Activated CD4-positive, alpha-beta T cell treated with anti-CD3 and anti-CD28 coated beads for 36 hours (primary cell): ENCODE measurements at regions not wholly inside any gene's neighbourhood (a gene's known extent, or its start where the extent isn't known, plus 50 kb on each side); places are given as distances from the start of the nearest gene placed in this dataset.

Experiments
- ATAC-seq: fragments of 200-7000 bp; cut with Tn5 transposase; one replicate; pipeline ENCODE4 v1.10.0; 2021; ENCODE audit warnings: mild to moderate bottlenecking, moderate library complexity
- CTCF ChIA-PET: fragments of 350-600 bp; sonication (Branson Sonifier 250); formaldehyde crosslinking; loops from one replicate; lab custom pipeline; 2021; ENCODE audit warnings: antibody characterized with exemption; lab: Charles Lee
- POLR2A ChIA-PET: fragments of 350-600 bp; sonication (Branson Sonifier 250); formaldehyde crosslinking; loops from one replicate; lab custom pipeline; 2021; ENCODE audit warnings: antibody characterized with exemption, inconsistent platforms; lab: Charles Lee
- DNase-seq: peaks from one replicate; pipeline ENCODE4 v3.0.0-alpha.2; 2020
- H3K27ac Mint-ChIP-seq: one replicate; pipeline ENCODE4 v1.8.0; 2021; ENCODE audit warnings: mixed read lengths
- H3K27me3 Mint-ChIP-seq: one replicate; pipeline ENCODE4 v1.8.0; 2021; ENCODE audit warnings: mixed read lengths
- H3K36me3 Mint-ChIP-seq: one replicate; pipeline ENCODE4 v1.8.0; 2021; ENCODE audit warnings: low read depth, mixed read lengths
- H3K4me1 Mint-ChIP-seq: one replicate; pipeline ENCODE4 v1.8.0; 2021; ENCODE audit warnings: mixed read lengths
- H3K4me3 Mint-ChIP-seq: one replicate; pipeline ENCODE4 v1.8.0; 2021; ENCODE audit warnings: mild to moderate bottlenecking, moderate library complexity, mixed read lengths
- H3K9me3 Mint-ChIP-seq: one replicate; pipeline ENCODE4 v1.8.0; 2021; ENCODE audit warnings: low read depth, mixed read lengths
- intact Hi-C, 2 experiments: fragments of 100-400 bp; cut with DNase I in 1 of 2; cut with micrococcal nuclease in 1 of 2; formaldehyde crosslinking; loops; one replicate each; pipeline versions ENCODE4 v1.14.2 to v1.15.1; 2022 to 2024; cut with DNase I, micrococcal nuclease

DNA sequence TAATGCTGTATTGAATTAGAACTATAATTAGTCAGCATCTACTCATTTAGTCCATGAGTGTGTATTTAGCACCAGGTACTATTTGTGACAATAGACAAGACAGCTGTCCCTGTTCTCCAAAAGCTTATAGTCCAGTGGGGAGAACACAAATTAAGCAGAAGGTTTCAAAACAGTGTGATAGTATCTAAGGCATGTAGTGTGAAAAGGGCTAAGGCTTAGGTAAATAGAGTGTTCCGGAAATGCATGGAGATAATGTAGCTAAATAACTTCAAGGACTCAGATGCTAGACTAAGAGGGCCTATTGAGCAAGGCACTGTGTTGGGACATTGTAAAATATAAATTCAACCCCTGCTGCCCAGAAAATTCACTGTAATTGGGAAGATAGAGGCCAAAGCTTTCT, 144.1 kb upstream of the MIR17HG start:
- POLR2A ChIA-PET = no interaction called here
- Mint-ChIP-seq H3K4me3 (no peak overlapping the region), H3K36me3 (no peaks in the 10 kb centered on the region), H3K27me3 (peaks cover 2% of the 10 kb centered on the region), H3K9me3 (no peaks in the 10 kb centered on the region), H3K4me1 (no peaks in the 10 kb centered on the region), H3K27ac (no peak overlapping the region)
- no peak for ATAC-seq
- CTCF ChIA-PET = interaction anchor here (0.9 kb wide), 1 partner anchor 14 kb away, joined by 3 read pairs; no protein-coding TSS in a partner anchor
- intact Hi-C loops = no loop called here
- DNase-seq = no peak

DNA sequence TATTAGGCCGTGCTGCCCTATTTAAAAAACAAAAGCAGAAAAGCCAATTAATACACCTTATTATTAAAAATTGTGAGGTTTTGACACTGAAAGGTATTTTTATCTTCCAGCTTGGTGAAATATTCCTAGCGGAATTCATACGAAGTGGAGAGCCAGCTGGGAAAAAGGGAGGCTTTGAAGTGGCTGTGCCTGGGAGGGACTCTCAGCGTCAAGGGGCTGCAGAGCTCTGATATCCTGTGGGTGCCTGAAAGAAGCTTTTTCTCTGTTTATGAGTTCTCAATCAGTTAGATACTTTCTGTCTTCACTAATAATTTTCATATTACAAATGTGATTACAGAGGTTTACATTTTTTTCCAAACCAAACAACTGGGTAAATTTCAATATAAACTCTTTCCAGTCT, 140.2 kb upstream of the MIR17HG start:
- intact Hi-C loops = no loop called here
- ATAC-seq (no peak), DNase-seq (no peak)
- Mint-ChIP-seq H3K4me3 (no peak overlapping the region), H3K27me3 (peaks cover 9% of the 10 kb centered on the region), H3K4me1 (peaks cover 2% of the 10 kb centered on the region), H3K9me3 (no peaks in the 10 kb centered on the region), H3K27ac (no peak overlapping the region), H3K36me3 (no peaks in the 10 kb centered on the region)
- CTCF ChIA-PET = interaction anchor here (0.7 to 1.6 kb wide), 2 partner anchors 9 to 12 kb away, joined by 3 to 4 read pairs; no protein-coding TSS in a partner anchor
- POLR2A ChIA-PET = no interaction called here

DNA sequence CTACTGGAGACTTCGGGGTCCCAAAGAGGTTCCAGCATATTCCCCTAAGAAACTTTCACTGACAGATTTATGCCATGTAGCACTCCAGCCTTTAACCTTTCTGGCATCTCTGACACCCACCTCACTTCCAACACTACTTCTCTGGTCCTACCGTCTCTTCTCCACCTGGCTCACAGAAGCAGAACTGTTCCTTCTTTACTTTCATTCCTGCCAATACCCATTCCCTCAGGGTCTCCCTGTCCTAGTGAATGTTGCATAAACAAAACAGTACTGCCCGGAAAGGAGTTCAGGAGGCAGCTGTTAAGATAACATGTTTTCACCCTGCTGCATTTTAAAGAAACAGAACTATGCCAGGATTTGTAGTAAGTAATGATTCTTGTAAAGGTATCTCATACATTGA, 136.0 kb upstream of the MIR17HG start:
- intact Hi-C loops = no loop called here
- Mint-ChIP-seq H3K27me3 (peaks cover 15% of the 10 kb centered on the region), H3K4me3 (no peak overlapping the region), H3K9me3 (no peaks in the 10 kb centered on the region), H3K36me3 (no peaks in the 10 kb centered on the region), H3K4me1 (peaks cover 6% of the 10 kb centered on the region), H3K27ac (no peak overlapping the region)
- ATAC-seq (no peak), DNase-seq (no peak)
- ChIA-PET CTCF (interaction anchor here (1.5 kb wide), 1 partner anchor 54 kb away, joined by 4 read pairs; no protein-coding TSS in a partner anchor), POLR2A (no interaction called here)

DNA sequence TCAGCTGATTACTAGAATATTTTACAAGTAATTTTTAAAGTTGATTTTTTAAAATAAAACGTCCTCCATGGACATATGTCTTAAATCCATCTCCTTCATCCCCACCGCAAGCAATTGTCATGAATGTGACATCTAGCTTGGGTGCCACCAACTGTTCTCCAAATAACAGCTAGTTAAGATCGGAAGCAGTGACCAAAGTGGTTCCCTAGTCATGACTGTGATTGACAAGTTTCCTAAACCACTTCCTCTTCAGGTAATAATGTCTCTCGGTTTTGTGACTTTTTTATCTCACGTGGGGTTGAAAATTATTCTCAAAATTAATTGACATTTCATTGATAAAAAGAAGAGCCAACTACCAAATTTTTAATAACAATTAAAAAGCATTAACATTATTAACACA, 135.3 kb upstream of the MIR17HG start:
- no peak for DNase-seq
- intact Hi-C loops = no loop called here
- Mint-ChIP-seq H3K36me3 (no peaks in the 10 kb centered on the region), H3K27ac (no peak overlapping the region), H3K9me3 (no peaks in the 10 kb centered on the region), H3K4me3 (no peak overlapping the region), H3K27me3 (peaks cover 15% of the 10 kb centered on the region), H3K4me1 (peaks cover 6% of the 10 kb centered on the region)
- POLR2A ChIA-PET = no interaction called here
- ATAC-seq = no peak
- CTCF ChIA-PET = interaction anchor here (1.5 kb wide), 1 partner anchor 53 kb away, joined by 4 read pairs; no protein-coding TSS in a partner anchor

DNA sequence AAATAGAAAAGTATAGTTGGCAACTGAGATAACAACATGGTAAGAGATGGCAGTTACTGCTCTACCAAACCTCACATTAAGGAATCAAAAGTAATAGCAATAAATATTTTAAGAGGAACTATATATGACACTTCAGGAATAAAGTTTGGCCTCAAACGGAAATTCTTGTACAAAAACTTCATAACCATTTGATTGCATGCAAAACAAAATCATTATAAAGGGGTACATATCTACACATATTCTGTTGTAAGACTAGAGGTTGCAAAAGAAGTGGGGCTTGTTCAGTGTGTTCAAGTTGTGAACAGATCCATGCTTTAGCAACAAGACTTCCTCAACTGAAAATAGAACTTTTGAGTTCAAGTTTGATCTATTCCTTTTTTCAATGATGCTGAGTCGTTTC, 133.5 kb upstream of the MIR17HG start:
- no peak overlapping the region for H3K27ac Mint-ChIP-seq
- H3K4me1 Mint-ChIP-seq = peaks cover 6% of the 10 kb centered on the region
- H3K36me3 Mint-ChIP-seq = no peaks in the 10 kb centered on the region
- ATAC-seq = no peak
- intact Hi-C loops = no loop called here
- no peak overlapping the region for H3K4me3 Mint-ChIP-seq
- no peaks in the 10 kb centered on the region for H3K9me3 Mint-ChIP-seq
- CTCF ChIA-PET = no interaction called here
- H3K27me3 Mint-ChIP-seq = peaks cover 15% of the 10 kb centered on the region
- POLR2A ChIA-PET = no interaction called here
- DNase-seq = no peak

DNA sequence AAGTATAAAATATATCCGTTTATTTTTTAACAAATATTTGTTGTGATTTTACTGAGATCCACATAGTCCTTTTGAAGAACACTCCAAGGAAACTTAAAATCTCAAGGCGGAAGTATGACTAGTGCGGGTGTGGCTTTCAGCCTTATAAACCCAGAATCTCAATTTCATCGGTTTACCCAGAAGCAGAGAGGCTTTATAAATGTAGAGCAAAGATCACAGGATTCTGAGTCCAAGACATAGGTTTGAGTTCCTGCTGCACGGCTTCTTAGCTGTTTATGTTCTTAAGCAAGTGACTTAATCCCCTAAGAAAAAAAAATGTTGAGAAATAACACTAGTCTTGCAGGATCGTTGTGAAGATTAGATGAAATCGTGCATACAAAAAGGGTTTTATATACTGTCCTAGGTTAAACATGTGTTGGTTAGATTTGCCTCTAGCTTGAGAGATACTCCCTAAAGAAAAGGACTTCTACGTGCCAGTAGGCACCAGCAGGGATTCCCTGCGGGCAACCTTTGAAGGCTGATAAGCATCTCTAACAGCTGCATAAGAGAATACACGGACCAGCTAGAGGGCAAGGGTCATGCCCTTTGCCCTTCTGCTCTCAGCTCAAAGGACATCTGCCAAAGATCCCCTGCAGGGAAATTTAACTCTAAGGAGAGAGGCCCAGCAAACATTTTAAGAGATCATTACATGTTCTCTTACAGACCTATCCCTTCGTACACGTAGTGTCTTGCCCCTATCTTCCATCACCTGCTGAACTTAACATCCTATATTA, 130.4 kb upstream of the MIR17HG start:
- H3K4me3 Mint-ChIP-seq = no peak overlapping the region
- ATAC-seq = no peak
- intact Hi-C loops = no loop called here
- DNase-seq = no peak
- H3K9me3 Mint-ChIP-seq = no peaks in the 10 kb centered on the region
- no peak overlapping the region for H3K27ac Mint-ChIP-seq
- no peaks in the 10 kb centered on the region for H3K36me3 Mint-ChIP-seq
- ChIA-PET CTCF (interaction anchor here (1.0 to 1.1 kb wide), 2 partner anchors 10 to 14 kb away, joined by 3 read pairs; no protein-coding TSS in a partner anchor), POLR2A (no interaction called here)
- peaks cover 5% of the 10 kb centered on the region for H3K4me1 Mint-ChIP-seq
- peaks cover 7% of the 10 kb centered on the region for H3K27me3 Mint-ChIP-seq

DNA sequence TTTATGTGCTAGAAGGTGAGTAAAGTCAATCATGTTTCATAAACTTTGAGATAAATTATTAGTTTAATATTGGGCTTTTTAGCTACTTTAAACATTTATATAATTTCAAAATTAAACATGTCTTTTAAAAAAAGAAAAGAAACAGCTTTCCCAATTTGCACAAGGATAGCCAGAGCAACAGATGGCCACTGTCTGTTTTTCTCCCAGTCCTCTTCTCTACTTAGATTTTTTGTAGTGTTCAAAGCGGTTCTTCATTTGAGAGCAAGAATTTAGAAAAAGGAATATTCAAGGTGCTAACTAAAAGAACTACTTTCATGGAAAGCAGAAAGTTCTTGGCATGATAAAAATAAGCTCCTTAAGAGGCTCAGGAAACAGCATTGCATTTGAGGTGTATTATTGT, 128.3 kb upstream of the MIR17HG start:
- ChIA-PET CTCF (interaction anchor here (0.7 to 1.3 kb wide), 3 partner anchors 12 to 520 kb away, joined by 3 read pairs; no protein-coding TSS in a partner anchor), POLR2A (no interaction called here)

DNA sequence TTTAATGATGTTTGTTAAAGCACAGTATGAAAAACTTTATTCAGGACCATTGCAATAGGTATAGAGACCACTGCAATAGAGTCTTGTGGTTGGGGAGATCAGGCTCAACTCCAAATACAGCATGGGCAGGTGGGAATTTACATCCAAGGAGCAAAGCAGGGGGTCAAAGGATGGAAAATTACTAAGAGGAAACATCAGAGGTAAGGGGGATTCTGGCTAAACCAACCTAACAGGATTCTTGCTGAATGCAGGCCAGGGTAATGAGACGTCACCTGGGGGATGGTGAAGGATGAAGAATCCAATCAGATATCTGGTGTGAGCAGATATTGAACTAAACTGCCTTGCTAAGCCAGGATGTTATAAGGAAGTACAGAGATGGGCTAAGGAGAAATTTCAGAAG, 126.6 kb upstream of the MIR17HG start:
- no peaks in the 10 kb centered on the region for H3K4me1 Mint-ChIP-seq
- no peaks in the 10 kb centered on the region for H3K27me3 Mint-ChIP-seq
- no peak overlapping the region for H3K27ac Mint-ChIP-seq
- no peak overlapping the region for H3K4me3 Mint-ChIP-seq
- no peaks in the 10 kb centered on the region for H3K36me3 Mint-ChIP-seq
- intact Hi-C loops = no loop called here
- H3K9me3 Mint-ChIP-seq = no peaks in the 10 kb centered on the region
- no peak for DNase-seq
- no peak for ATAC-seq
- CTCF ChIA-PET = no interaction called here
- POLR2A ChIA-PET = no interaction called here

More for the DNA sequence above, 128.3 kb upstream of the MIR17HG start:
- H3K4me1 Mint-ChIP-seq = no peaks in the 10 kb centered on the region
- no peak for ATAC-seq
- H3K9me3 Mint-ChIP-seq = no peaks in the 10 kb centered on the region
- no peak overlapping the region for H3K27ac Mint-ChIP-seq
- H3K4me3 Mint-ChIP-seq = no peak overlapping the region
- DNase-seq = no peak
- peaks cover 3% of the 10 kb centered on the region for H3K27me3 Mint-ChIP-seq
- intact Hi-C loops = no loop called here
- no peaks in the 10 kb centered on the region for H3K36me3 Mint-ChIP-seq

DNA sequence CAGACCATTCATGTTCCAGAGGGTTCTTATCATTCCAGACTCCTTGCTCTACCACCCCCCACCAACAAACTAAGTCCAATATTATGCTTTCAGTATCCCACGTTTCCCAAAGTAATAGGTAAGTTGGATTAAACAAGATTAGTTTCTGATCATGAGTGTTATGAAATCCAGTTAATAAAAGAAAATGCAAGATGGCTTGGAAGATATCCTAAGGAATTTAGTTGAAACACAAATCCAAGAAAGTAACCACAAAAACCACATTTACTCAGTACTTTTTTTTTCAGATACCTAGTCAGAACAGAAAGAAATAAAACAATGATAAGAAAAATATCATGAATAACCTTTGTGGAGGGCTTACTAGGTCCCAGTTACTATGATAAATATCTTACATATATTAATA, 119.4 kb upstream of the MIR17HG start:
- ChIA-PET CTCF (no interaction called here), POLR2A (no interaction called here)
- no peak overlapping the region for H3K27ac Mint-ChIP-seq
- no peaks in the 10 kb centered on the region for H3K4me1 Mint-ChIP-seq
- H3K27me3 Mint-ChIP-seq = no peaks in the 10 kb centered on the region
- intact Hi-C loops = no loop called here
- no peak for DNase-seq
- no peaks in the 10 kb centered on the region for H3K36me3 Mint-ChIP-seq
- no peak for ATAC-seq
- H3K9me3 Mint-ChIP-seq = no peaks in the 10 kb centered on the region
- H3K4me3 Mint-ChIP-seq = no peak overlapping the region

DNA sequence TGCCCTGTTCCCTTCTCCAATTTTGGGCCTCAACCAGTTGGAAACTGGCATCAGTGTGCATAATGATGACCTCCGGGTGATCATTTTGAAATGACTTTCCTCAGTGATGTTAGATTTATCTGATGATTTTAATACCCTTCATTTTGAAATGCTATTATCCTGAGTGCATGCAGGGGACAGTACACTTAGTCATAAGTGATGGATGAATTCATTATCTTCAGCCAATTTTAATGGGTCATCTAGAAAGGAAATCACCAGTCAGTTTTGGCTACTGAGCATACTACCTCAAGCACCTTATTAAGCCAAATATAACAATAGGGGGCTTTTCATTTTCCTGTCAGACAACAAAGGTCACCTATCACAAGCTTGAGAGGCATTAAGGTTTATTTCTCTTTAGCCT, 118.5 kb upstream of the MIR17HG start:
- no peaks in the 10 kb centered on the region for H3K9me3 Mint-ChIP-seq
- POLR2A ChIA-PET = no interaction called here
- no peak overlapping the region for H3K27ac Mint-ChIP-seq
- H3K27me3 Mint-ChIP-seq = no peaks in the 10 kb centered on the region
- ATAC-seq = no peak
- intact Hi-C loops = no loop called here
- no peak for DNase-seq
- no peak overlapping the region for H3K4me3 Mint-ChIP-seq
- CTCF ChIA-PET = no interaction called here
- no peaks in the 10 kb centered on the region for H3K4me1 Mint-ChIP-seq
- no peaks in the 10 kb centered on the region for H3K36me3 Mint-ChIP-seq

DNA sequence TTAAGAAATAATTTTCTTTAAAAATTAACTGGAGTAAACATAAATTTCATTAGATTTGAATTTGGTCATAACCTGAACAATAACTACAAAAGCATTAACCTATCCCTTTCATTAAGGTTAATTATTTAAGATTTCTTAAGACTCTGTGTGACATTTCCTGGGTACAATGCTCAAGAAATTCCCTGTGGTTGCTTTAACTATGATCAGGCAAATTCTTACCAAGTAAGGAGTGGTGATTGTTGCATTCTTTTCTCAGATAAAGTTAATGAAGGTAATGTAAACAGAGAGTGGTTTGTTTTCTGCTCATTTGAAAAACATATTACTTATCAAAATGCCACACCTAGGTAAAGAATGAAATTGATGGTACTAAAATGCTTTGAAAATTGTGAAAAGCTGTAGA, 114.8 kb upstream of the MIR17HG start:
- Mint-ChIP-seq H3K9me3 (no peaks in the 10 kb centered on the region), H3K4me3 (no peak overlapping the region), H3K27me3 (no peaks in the 10 kb centered on the region), H3K27ac (no peak overlapping the region), H3K36me3 (no peaks in the 10 kb centered on the region), H3K4me1 (no peaks in the 10 kb centered on the region)
- intact Hi-C loops = no loop called here
- ATAC-seq (no peak), DNase-seq (no peak)
- CTCF ChIA-PET = no interaction called here
- POLR2A ChIA-PET = no interaction called here

DNA sequence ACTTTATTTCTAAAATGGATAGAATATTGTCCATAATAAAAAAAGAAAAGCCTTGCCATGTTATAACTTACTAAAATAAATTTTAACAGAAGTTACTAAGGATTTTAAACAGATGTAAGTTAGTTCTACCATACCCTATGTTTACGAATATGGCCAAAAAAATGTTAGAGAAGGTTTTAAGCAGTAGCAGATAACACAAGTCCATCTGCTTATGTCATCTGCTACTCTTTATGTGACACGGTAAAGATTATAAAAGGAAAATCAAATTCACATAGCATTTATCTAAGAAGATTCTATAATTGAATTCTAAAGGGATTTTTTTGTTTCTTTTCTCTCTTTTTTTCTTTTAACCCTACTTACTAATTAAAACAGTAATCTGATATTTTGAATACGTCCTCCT, 114.2 kb upstream of the MIR17HG start:
- POLR2A ChIA-PET = no interaction called here
- Mint-ChIP-seq H3K9me3 (no peaks in the 10 kb centered on the region), H3K27ac (no peak overlapping the region), H3K27me3 (no peaks in the 10 kb centered on the region), H3K4me3 (no peak overlapping the region), H3K4me1 (no peaks in the 10 kb centered on the region), H3K36me3 (no peaks in the 10 kb centered on the region)
- DNase-seq (no peak), ATAC-seq (no peak)
- intact Hi-C loops = no loop called here
- CTCF ChIA-PET = no interaction called here
